Sciatic nerve (tissue), 2 donors: ENCODE measurements at regions not wholly inside any gene's neighbourhood (a gene's known extent, or its start where the extent isn't known, plus 50 kb on each side); places are given as distances from the start of the nearest gene placed in this dataset.
"Not testable (repeated sequence)": the region's sequence is repeated elsewhere in the genome, so short reads cannot be mapped to it uniquely, and the experiment has no call there.

ENCODE experiments used
- ATAC-seq: fragments of 200-7000 bp; cut with Tn5 transposase; one replicate; pipeline ENCODE4 v1.9.1; 2020; ENCODE audit warnings: mild to moderate bottlenecking, moderate library complexity
- DNase-seq: peaks from one replicate; pipeline ENCODE4 v3.0.0-alpha.2; 2020; ENCODE audit warnings: low spot score
- intact Hi-C: fragments of 100-400 bp; cut with DNase I; formaldehyde crosslinking; loops from one replicate; pipeline ENCODE4 v1.14.2; 2022
- donor health status: DM: no; HTN: no; CAD: no.
- donor health status: DM: no; HTN: no; CAD: no.

- no peak for DNase-seq
- intact Hi-C loops = no loop called here
- no peak for ATAC-seq
Measured at GRCh38 chr10:8398771-8399170, 344.3 kb downstream of the GATA3 start.

GRCh38 chr10:8400151-8400550, 345.7 kb downstream of the GATA3 start:
- no peak for DNase-seq
- intact Hi-C loops = no loop called here
- no peak for ATAC-seq

GRCh38 chr10:8400892-8401291, 346.4 kb downstream of the GATA3 start:
- intact Hi-C loops = no loop called here
- ATAC-seq (no peak), DNase-seq (no peak)

GRCh38 chr10:8401531-8401930, 347.0 kb downstream of the GATA3 start:
- ATAC-seq (no peak), DNase-seq (no peak)
- intact Hi-C loops = no loop called here

GRCh38 chr10:8402576-8402975, 348.1 kb downstream of the GATA3 start:
- no peak for ATAC-seq
- no peak for DNase-seq
- intact Hi-C loops = no loop called here

- ATAC-seq (no peak), DNase-seq (no peak)
- intact Hi-C loops = no loop called here
Measured at GRCh38 chr10:8403711-8404371, 349.4 kb downstream of the GATA3 start.

GRCh38 chr10:8404721-8405120, 350.2 kb downstream of the GATA3 start:
- intact Hi-C loops = no loop called here
- no peak for ATAC-seq
- no peak for DNase-seq

- no peak for DNase-seq
- ATAC-seq = no peak
- intact Hi-C loops = no loop called here
Measured at GRCh38 chr10:8405596-8405995, 351.1 kb downstream of the GATA3 start.

- ATAC-seq = no peak
- intact Hi-C loops = no loop called here
- DNase-seq = no peak
Measured at GRCh38 chr10:8407501-8408021, 353.1 kb downstream of the GATA3 start.

GRCh38 chr10:8410506-8410905, 356.0 kb downstream of the GATA3 start:
- intact Hi-C loops = no loop called here
- DNase-seq = no peak
- ATAC-seq = no peak

GRCh38 chr10:8412541-8412940, 358.1 kb downstream of the GATA3 start:
- intact Hi-C loops = no loop called here
- DNase-seq (no peak), ATAC-seq (no peak)

- ATAC-seq, intact Hi-C loops, DNase-seq: not testable (repeated sequence)
Measured at GRCh38 chr10:8415029-8415428, 360.5 kb downstream of the GATA3 start.

GRCh38 chr10:8416192-8416701, 361.8 kb downstream of the GATA3 start:
- DNase-seq (no peak), ATAC-seq (no peak)
- intact Hi-C loops = no loop called here

- DNase-seq = no peak
- ATAC-seq = no peak
- intact Hi-C loops = no loop called here
Measured at GRCh38 chr10:8416760-8417159, 362.3 kb downstream of the GATA3 start.

- ATAC-seq = no peak
- intact Hi-C loops = no loop called here
- no peak for DNase-seq
Measured at GRCh38 chr10:8417631-8418030, 363.1 kb downstream of the GATA3 start.

GRCh38 chr10:8418631-8419030, 364.1 kb downstream of the GATA3 start:
- intact Hi-C loops = no loop called here
- no peak for ATAC-seq
- no peak for DNase-seq

GRCh38 chr10:8420182-8420581, 365.7 kb downstream of the GATA3 start:
- DNase-seq (no peak), ATAC-seq (no peak)
- intact Hi-C loops = no loop called here

GRCh38 chr10:8424555-8425211, 370.2 kb downstream of the GATA3 start:
- DNase-seq = no peak
- intact Hi-C loops = no loop called here
- no peak for ATAC-seq

- intact Hi-C loops = no loop called here
- DNase-seq (no peak), ATAC-seq (no peak)
Measured at GRCh38 chr10:8428654-8429053, 374.2 kb downstream of the GATA3 start.

GRCh38 chr10:8430321-8430720, 375.8 kb downstream of the GATA3 start:
- DNase-seq (no peak), ATAC-seq (no peak)
- intact Hi-C loops = no loop called here

GRCh38 chr10:8431511-8431910, 377.0 kb downstream of the GATA3 start:
- ATAC-seq (no peak), DNase-seq (no peak)
- intact Hi-C loops = no loop called here
